ENCODE measurements at regions not wholly inside any gene's neighbourhood (a gene's known extent, or its start where the extent isn't known, plus 50 kb on each side); places are given as distances from the start of the nearest gene placed in this dataset.

- no peak for TF ChIP-seq POLR2A (IDR thresholded peaks at IDR 0.05; ENCODE audit: low read length)
- no peak for TF ChIP-seq CEBPB (IDR thresholded peaks at IDR 0.05)
- no peak for TF ChIP-seq CTCF (IDR thresholded peaks at IDR 0.05)
Observed at GRCh38 chr9:82480921-82481320, 492.3 kb downstream of the SPATA31D1 start.

All from A549 (cell line).